Endodermal cell (in vitro differentiated cells): ENCODE measurements at regions not wholly inside any gene's neighbourhood (a gene's known extent, or its start where the extent isn't known, plus 50 kb on each side); places are given as distances from the start of the nearest gene placed in this dataset.
A peak's percentile ranks its signal among the peaks of the same experiment; 100 is the strongest.
"Not testable (repeated sequence)": the region's sequence is repeated elsewhere in the genome, so short reads cannot be mapped to it uniquely, and the experiment has no call there.

Experiments
- DNase-seq: peaks from one replicate; pipeline ENCODE4 v3.0.0-alpha.2; 2017
- H3K27ac ChIP-seq: 2 replicates; pipeline ENCODE4 v1.5.1; 2013; ENCODE audit warnings: mild to moderate bottlenecking, low read depth, low read length, moderate library complexity
- H3K27me3 ChIP-seq: 2 replicates; pipeline ENCODE4 v1.6.1; 2013; ENCODE audit warnings: mild to moderate bottlenecking, low read length, moderate library complexity; ENCODE audit not compliant: insufficient read depth, control insufficient read depth, poor library complexity, severe bottlenecking
- H3K36me3 ChIP-seq: 2 replicates; pipeline ENCODE4 v1.7.0; 2013; ENCODE audit warnings: mild to moderate bottlenecking, low read length, moderate library complexity; ENCODE audit not compliant: control insufficient read depth, insufficient read depth
- H3K4me1 ChIP-seq: one replicate; pipeline ENCODE4 v1.7.0; 2013; ENCODE audit warnings: low read length; ENCODE audit not compliant: control insufficient read depth, insufficient read depth
- H3K4me3 ChIP-seq: 2 replicates; pipeline ENCODE4 v1.5.1; 2013; ENCODE audit warnings: mild to moderate bottlenecking, low read length, moderate library complexity
- H3K9ac ChIP-seq: 2 replicates; pipeline ENCODE4 v1.6.1; 2013; ENCODE audit warnings: mild to moderate bottlenecking, low read length, moderate library complexity; ENCODE audit not compliant: poor library complexity, severe bottlenecking; ENCODE audit errors: extremely low read depth
- H3K9me3 ChIP-seq: 2 replicates; pipeline ENCODE4 v1.6.1; 2013; ENCODE audit warnings: mild to moderate bottlenecking, low read length, moderate library complexity; ENCODE audit not compliant: control insufficient read depth
- H3K27ac Mint-ChIP-seq: 2 replicates; pipeline ENCODE4 v1.8.0; 2020; ENCODE audit warnings: mixed read lengths
- H3K27me3 Mint-ChIP-seq: 2 replicates; pipeline ENCODE4 v1.8.0; 2021; ENCODE audit warnings: mild to moderate bottlenecking, mixed read lengths; ENCODE audit not compliant: insufficient read depth
- H3K36me3 Mint-ChIP-seq: 2 replicates; pipeline ENCODE4 v1.8.0; 2020; ENCODE audit warnings: low read depth, mixed read lengths
- H3K4me1 Mint-ChIP-seq: 2 replicates; pipeline ENCODE4 v1.8.0; 2020; ENCODE audit warnings: mixed read lengths
- H3K4me3 Mint-ChIP-seq: 2 replicates; pipeline ENCODE4 v1.8.0; 2020; ENCODE audit warnings: mild to moderate bottlenecking, moderate library complexity, mixed read lengths
- H3K9me3 Mint-ChIP-seq: 2 replicates; pipeline ENCODE4 v1.8.0; 2020; ENCODE audit warnings: mild to moderate bottlenecking, mixed read lengths
- CTCF ChIP-seq: fragments of 200-600 bp; sonication (generic); conservative IDR thresholded peaks from 2 replicates; pipeline ENCODE4 v1.5.0; 2021; ENCODE audit warnings: antibody characterized with exemption, mild to moderate bottlenecking
- WGBS, 2 experiments: methylation state at CpG; one replicate each; pipeline versions ENCODE4 v1.1.5 to v1.1.7; 2013; ENCODE audit warnings: missing lambda C conversion rate in 2 of 2, mixed read lengths in 1 of 2; ENCODE audit not compliant: insufficient coverage in 1 of 2, insufficient read length in 1 of 2; 5-methylcytosine and 5-hydroxymethylcytosine counted together

- Histone ChIP-seq H3K4me1 (peaks cover 3% of the 10 kb centered on the region), H3K4me3 (no peak overlapping the region), H3K9me3 (no peaks in the 10 kb centered on the region), H3K9ac (no peak overlapping the region), H3K27me3 (no peaks in the 10 kb centered on the region), H3K36me3 (no peaks in the 10 kb centered on the region), H3K27ac (no peak overlapping the region)
- H3K27me3 Mint-ChIP-seq, result peaks cover 4% of the 10 kb centered on the region
- peaks cover 1% of the 10 kb centered on the region for H3K36me3 Mint-ChIP-seq
- H3K27ac Mint-ChIP-seq, result no peak overlapping the region
- WGBS, 2 experiments, result 95 to 96% methylated on average over 2 to 3 of the region's 3 CpGs
- peak; percentile 68 for TF ChIP-seq CTCF
- H3K4me1 Mint-ChIP-seq, result peaks cover 8% of the 10 kb centered on the region
- H3K9me3 Mint-ChIP-seq, result no peaks in the 10 kb centered on the region
- peak; percentile 77 for DNase-seq
- no peak overlapping the region for H3K4me3 Mint-ChIP-seq
These were observed 67.9 kb upstream of the EEF1E1 start for GRCh38 chr6:8170245-8170644.

GRCh38 chr6:8166156-8166555 is 63.8 kb upstream of the EEF1E1 start:
- peaks cover 8% of the 10 kb centered on the region for H3K4me1 Mint-ChIP-seq
- H3K4me3 Mint-ChIP-seq, result no peak overlapping the region
- H3K27me3 Mint-ChIP-seq, result no peaks in the 10 kb centered on the region
- no peak for DNase-seq
- Histone ChIP-seq H3K36me3 (no peaks in the 10 kb centered on the region), H3K4me3 (no peak overlapping the region), H3K4me1 (peaks cover 3% of the 10 kb centered on the region), H3K9me3 (peaks cover 7% of the 10 kb centered on the region), H3K27ac (no peak overlapping the region), H3K27me3 (no peaks in the 10 kb centered on the region), H3K9ac (no peak overlapping the region)
- peaks cover 11% of the 10 kb centered on the region for H3K9me3 Mint-ChIP-seq
- H3K36me3 Mint-ChIP-seq, result peaks cover 5% of the 10 kb centered on the region
- H3K27ac Mint-ChIP-seq, result no peak overlapping the region
- no peak for TF ChIP-seq CTCF

- H3K27ac Mint-ChIP-seq, H3K9ac ChIP-seq, H3K4me3 ChIP-seq, H3K4me3 Mint-ChIP-seq, DNase-seq, H3K4me1 ChIP-seq, H3K36me3 Mint-ChIP-seq, H3K36me3 ChIP-seq, H3K27me3 Mint-ChIP-seq, H3K27me3 ChIP-seq, H3K27ac ChIP-seq, H3K4me1 Mint-ChIP-seq, H3K9me3 ChIP-seq: not testable (repeated sequence)
- WGBS, 2 experiments, result 95% methylated on average over 6 to 17 of the region's 17 CpGs
- H3K9me3 Mint-ChIP-seq, result peaks cover 11% of the 10 kb centered on the region
These were observed 62.7 kb upstream of the EEF1E1 start for GRCh38 chr6:8165008-8165407.

- not testable (repeated sequence) for H3K9me3 ChIP-seq, H3K27me3 ChIP-seq, H3K4me3 Mint-ChIP-seq, H3K9ac ChIP-seq, H3K4me3 ChIP-seq, H3K36me3 Mint-ChIP-seq, H3K27ac Mint-ChIP-seq, H3K27ac ChIP-seq, H3K4me1 ChIP-seq, H3K27me3 Mint-ChIP-seq, H3K36me3 ChIP-seq, H3K4me1 Mint-ChIP-seq, DNase-seq
- 97 to 100% methylated on average over 4 to 27 of the region's 29 CpGs for WGBS, 2 experiments
- H3K9me3 Mint-ChIP-seq, result peaks cover 11% of the 10 kb centered on the region
These were observed 61.9 kb upstream of the EEF1E1 start for GRCh38 chr6:8164281-8164680.
